ENCODE measurements at regions not wholly inside any gene's neighbourhood (a gene's known extent, or its start where the extent isn't known, plus 50 kb on each side); places are given as distances from the start of the nearest gene placed in this dataset.

- no peaks in the 10 kb centered on the region for H3K4me1 ChIP-seq (ENCODE audit: insufficient read depth)
- H3K4me3 ChIP-seq = no peak overlapping the region
- H3K9me3 ChIP-seq = no peaks in the 10 kb centered on the region
- intact Hi-C loops (cut with DNase I) = no loop called here
- H3K27me3 ChIP-seq = no peaks in the 10 kb centered on the region
- TF ChIP-seq CTCF (IDR thresholded peaks at IDR 0.05) = no peak
- no peak for TF ChIP-seq EP300 (IDR thresholded peaks at IDR 0.05)
- no peak for TF ChIP-seq POLR2A (IDR thresholded peaks at IDR 0.05)
- 80 to 100% (median 98%) methylated on average over 3 of the region's 3 CpGs for WGBS, 3 donors
- H3K27ac ChIP-seq = no peak overlapping the region
- DNase-seq = no peak
- H3K36me3 ChIP-seq = no peaks in the 10 kb centered on the region
These were observed 137.5 kb upstream of the OTOS start for GRCh38 chr2:240277807-240278522.

GRCh38 chr2:240278661-240279060 is 138.2 kb upstream of the OTOS start:
- no peaks in the 10 kb centered on the region for H3K27me3 ChIP-seq
- H3K36me3 ChIP-seq = no peaks in the 10 kb centered on the region
- H3K4me3 ChIP-seq = no peak overlapping the region
- no peak overlapping the region for H3K27ac ChIP-seq
- intact Hi-C loops (cut with DNase I) = no loop called here
- H3K4me1 ChIP-seq (ENCODE audit: insufficient read depth) = no peaks in the 10 kb centered on the region
- no peaks in the 10 kb centered on the region for H3K9me3 ChIP-seq
- no peak for DNase-seq
- TF ChIP-seq POLR2A (IDR thresholded peaks at IDR 0.05) (no peak), CTCF (IDR thresholded peaks at IDR 0.05) (no peak), EP300 (IDR thresholded peaks at IDR 0.05) (no peak)

GRCh38 chr2:240280621-240281020 is 140.2 kb upstream of the OTOS start:
- no peak for TF ChIP-seq CTCF (IDR thresholded peaks at IDR 0.05)
- TF ChIP-seq EP300 (IDR thresholded peaks at IDR 0.05) = no peak
- TF ChIP-seq POLR2A (IDR thresholded peaks at IDR 0.05) = no peak
- no peaks in the 10 kb centered on the region for H3K4me1 ChIP-seq (ENCODE audit: insufficient read depth)
- H3K9me3 ChIP-seq = no peaks in the 10 kb centered on the region
- H3K27ac ChIP-seq = no peak overlapping the region
- intact Hi-C loops (cut with DNase I) = no loop called here
- DNase-seq = no peak
- no peaks in the 10 kb centered on the region for H3K36me3 ChIP-seq
- no peak overlapping the region for H3K4me3 ChIP-seq
- WGBS, 3 donors = 15 to 40% (median 18%) methylated on average over 2 of the region's 2 CpGs
- H3K27me3 ChIP-seq = no peaks in the 10 kb centered on the region

GRCh38 chr2:240284503-240285259 is 144.2 kb upstream of the OTOS start:
- intact Hi-C loops (cut with DNase I) = no loop called here
- H3K27ac ChIP-seq = no peak overlapping the region
- H3K36me3 ChIP-seq = no peaks in the 10 kb centered on the region
- H3K4me3 ChIP-seq = no peak overlapping the region
- no peaks in the 10 kb centered on the region for H3K9me3 ChIP-seq
- no peak for DNase-seq
- no peaks in the 10 kb centered on the region for H3K4me1 ChIP-seq (ENCODE audit: insufficient read depth)
- no peaks in the 10 kb centered on the region for H3K27me3 ChIP-seq
- TF ChIP-seq EP300 (IDR thresholded peaks at IDR 0.05) (no peak), CTCF (IDR thresholded peaks at IDR 0.05) (no peak), POLR2A (IDR thresholded peaks at IDR 0.05) (no peak)
- 87 to 91% (median 90%) methylated on average over 13 of the region's 13 CpGs for WGBS, 3 donors
